ENCODE measurements at regions not wholly inside any gene's neighbourhood (a gene's known extent, or its start where the extent isn't known, plus 50 kb on each side); places are given as distances from the start of the nearest gene placed in this dataset.

- no peak for DNase-seq (ENCODE audit: low read depth)
- TF ChIP-seq, protein P1, sequence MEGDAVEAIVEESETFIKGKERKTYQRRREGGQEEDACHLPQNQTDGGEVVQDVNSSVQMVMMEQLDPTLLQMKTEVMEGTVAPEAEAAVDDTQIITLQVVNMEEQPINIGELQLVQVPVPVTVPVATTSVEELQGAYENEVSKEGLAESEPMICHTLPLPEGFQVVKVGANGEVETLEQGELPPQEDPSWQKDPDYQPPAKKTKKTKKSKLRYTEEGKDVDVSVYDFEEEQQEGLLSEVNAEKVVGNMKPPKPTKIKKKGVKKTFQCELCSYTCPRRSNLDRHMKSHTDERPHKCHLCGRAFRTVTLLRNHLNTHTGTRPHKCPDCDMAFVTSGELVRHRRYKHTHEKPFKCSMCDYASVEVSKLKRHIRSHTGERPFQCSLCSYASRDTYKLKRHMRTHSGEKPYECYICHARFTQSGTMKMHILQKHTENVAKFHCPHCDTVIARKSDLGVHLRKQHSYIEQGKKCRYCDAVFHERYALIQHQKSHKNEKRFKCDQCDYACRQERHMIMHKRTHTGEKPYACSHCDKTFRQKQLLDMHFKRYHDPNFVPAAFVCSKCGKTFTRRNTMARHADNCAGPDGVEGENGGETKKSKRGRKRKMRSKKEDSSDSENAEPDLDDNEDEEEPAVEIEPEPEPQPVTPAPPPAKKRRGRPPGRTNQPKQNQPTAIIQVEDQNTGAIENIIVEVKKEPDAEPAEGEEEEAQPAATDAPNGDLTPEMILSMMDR (conservative IDR thresholded peaks at IDR 0.05; ENCODE audit: low read depth, low read length), result no peak
- no peak overlapping the region for H3K4me3 ChIP-seq (ENCODE audit: low read depth, low read length)
These were observed 946.0 kb downstream of the IGSF11 start for GRCh38 chr3:118088696-118089095.

DNA sequence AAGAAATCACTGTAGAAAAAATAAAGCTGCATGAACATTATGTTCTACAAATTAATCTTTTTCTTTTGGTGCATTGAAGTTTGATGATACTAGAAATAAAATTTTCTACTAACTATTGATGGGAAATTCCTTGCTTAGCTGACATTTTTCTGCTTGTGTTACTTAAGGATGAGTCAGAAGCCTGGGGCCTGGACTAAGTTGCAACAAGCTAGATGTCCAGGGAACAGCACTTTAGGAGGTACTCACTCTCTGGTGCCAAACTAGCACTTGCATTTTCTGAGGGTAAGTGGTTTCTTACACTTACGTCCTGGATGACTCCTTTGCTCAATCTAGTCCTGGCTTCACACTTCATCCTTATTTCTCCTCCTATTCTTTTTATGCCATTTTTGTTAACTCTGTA is 945.1 kb downstream of the IGSF11 start:
- no peak overlapping the region for H3K4me3 ChIP-seq (ENCODE audit: low read depth, low read length)
- no peak for DNase-seq (ENCODE audit: low read depth)
- TF ChIP-seq, protein P1 (conservative IDR thresholded peaks at IDR 0.05; ENCODE audit: low read depth, low read length), result no peak

- H3K4me3 ChIP-seq (ENCODE audit: low read depth, low read length), result no peak overlapping the region
- no peak for DNase-seq (ENCODE audit: low read depth)
- TF ChIP-seq, protein P1 (conservative IDR thresholded peaks at IDR 0.05; ENCODE audit: low read depth, low read length), result no peak
These were observed 937.4 kb downstream of the IGSF11 start for GRCh38 chr3:118097226-118097625.

- DNase-seq (ENCODE audit: low read depth), result no peak
- H3K4me3 ChIP-seq (ENCODE audit: low read depth, low read length), result no peak overlapping the region
- TF ChIP-seq, protein P1 (conservative IDR thresholded peaks at IDR 0.05; ENCODE audit: low read depth, low read length), result no peak
These were observed 937.0 kb downstream of the IGSF11 start for GRCh38 chr3:118097660-118098059.

DNA sequence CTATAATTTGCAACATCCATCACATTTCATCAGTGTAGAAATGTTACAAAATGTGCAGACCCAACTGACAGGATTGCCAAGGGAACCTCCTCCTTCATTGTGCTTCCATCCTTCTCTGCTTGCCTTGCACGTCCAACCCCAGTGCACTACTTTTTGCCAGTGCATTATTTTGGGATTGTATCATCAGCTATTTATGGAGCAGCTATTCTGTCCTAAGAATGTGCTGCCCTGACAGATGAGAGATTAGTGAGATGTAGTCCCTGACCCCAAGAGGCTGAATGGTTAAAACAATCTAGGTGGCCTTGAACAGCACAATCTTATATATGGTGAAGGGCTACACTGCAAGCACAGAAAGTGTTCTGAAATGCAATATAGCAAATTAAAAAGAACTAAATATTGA is 935.8 kb downstream of the IGSF11 start:
- H3K4me3 ChIP-seq (ENCODE audit: low read depth, low read length), result no peak overlapping the region
- TF ChIP-seq, protein P1 (conservative IDR thresholded peaks at IDR 0.05; ENCODE audit: low read depth, low read length), result no peak
- no peak for DNase-seq (ENCODE audit: low read depth)

DNA sequence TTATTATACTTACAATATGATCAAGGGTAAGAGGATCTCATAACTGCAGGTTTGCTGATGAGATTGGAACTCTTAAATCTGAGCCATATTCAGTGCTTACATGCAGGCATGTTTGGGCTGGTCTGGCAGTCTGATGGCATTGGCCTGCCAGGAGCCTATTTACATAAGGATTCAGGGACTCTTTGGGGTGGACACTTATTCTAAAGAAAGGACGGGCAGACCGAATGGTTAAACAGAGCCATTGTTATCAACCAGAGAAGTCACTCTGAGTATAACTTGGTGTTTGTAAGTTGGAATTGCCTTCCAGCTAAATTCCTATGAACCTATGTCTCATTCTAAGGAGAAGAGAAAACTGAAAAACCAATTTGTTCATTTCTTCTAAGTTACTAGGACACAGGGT is 932.8 kb downstream of the IGSF11 start:
- H3K4me3 ChIP-seq (ENCODE audit: low read depth, low read length), result no peak overlapping the region
- TF ChIP-seq, protein P1 (conservative IDR thresholded peaks at IDR 0.05; ENCODE audit: low read depth, low read length), result no peak
- DNase-seq (ENCODE audit: low read depth), result no peak

DNA sequence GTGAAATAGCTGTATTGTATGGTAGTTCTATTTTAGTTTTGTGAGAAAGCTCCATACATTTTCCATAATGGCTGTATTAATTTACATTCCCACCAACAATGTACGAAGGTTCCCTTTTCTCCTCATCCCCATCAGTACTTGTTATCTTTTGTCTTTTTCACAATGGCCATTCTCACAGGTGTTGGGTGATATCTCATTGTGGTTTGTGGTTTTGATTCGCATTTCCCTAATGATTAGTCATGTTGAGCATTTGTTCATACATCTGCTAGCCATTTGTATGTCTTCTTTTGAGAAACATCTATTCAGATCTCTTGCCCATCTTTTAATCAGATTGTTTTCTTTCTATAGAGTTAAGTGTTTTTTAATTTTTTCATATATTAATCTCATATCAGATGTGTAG is 931.9 kb downstream of the IGSF11 start:
- H3K4me3 ChIP-seq (ENCODE audit: low read depth, low read length), result no peak overlapping the region
- TF ChIP-seq, protein P1 (conservative IDR thresholded peaks at IDR 0.05; ENCODE audit: low read depth, low read length), result no peak
- DNase-seq (ENCODE audit: low read depth), result no peak

All from choroid plexus epithelial cell (primary cell).